SK-N-SH treated with all-trans-retinoic acid at 6 μM for 48 hours (cell line): ENCODE measurements at regions not wholly inside any gene's neighbourhood (a gene's known extent, or its start where the extent isn't known, plus 50 kb on each side); places are given as distances from the start of the nearest gene placed in this dataset.

Experiments used
- GLIS3 ChIP-seq: fragments of 250-450 bp; sonication (Bioruptor Pico); IDR thresholded peaks from 2 replicates; pipeline ENCODE4 v1.5.0; 2020; ENCODE audit warnings: mild to moderate bottlenecking, moderate library complexity
- SNAI2 ChIP-seq: fragments of 250-450 bp; sonication (Bioruptor Pico); IDR thresholded peaks from 2 replicates; pipeline ENCODE4 v1.5.0; 2020; ENCODE audit warnings: mild to moderate bottlenecking, moderate library complexity
- TCF4 ChIP-seq: fragments of 250-450 bp; sonication (Bioruptor Pico); IDR thresholded peaks from 2 replicates; pipeline ENCODE4 v1.8.0; 2021; ENCODE audit warnings: mild to moderate bottlenecking, moderate library complexity, borderline replicate concordance
- ZFP3 ChIP-seq: fragments of 250-450 bp; sonication (Bioruptor Pico); IDR thresholded peaks from 2 replicates; pipeline ENCODE4 v1.5.0; 2020; ENCODE audit warnings: mild to moderate bottlenecking, moderate library complexity

DNA sequence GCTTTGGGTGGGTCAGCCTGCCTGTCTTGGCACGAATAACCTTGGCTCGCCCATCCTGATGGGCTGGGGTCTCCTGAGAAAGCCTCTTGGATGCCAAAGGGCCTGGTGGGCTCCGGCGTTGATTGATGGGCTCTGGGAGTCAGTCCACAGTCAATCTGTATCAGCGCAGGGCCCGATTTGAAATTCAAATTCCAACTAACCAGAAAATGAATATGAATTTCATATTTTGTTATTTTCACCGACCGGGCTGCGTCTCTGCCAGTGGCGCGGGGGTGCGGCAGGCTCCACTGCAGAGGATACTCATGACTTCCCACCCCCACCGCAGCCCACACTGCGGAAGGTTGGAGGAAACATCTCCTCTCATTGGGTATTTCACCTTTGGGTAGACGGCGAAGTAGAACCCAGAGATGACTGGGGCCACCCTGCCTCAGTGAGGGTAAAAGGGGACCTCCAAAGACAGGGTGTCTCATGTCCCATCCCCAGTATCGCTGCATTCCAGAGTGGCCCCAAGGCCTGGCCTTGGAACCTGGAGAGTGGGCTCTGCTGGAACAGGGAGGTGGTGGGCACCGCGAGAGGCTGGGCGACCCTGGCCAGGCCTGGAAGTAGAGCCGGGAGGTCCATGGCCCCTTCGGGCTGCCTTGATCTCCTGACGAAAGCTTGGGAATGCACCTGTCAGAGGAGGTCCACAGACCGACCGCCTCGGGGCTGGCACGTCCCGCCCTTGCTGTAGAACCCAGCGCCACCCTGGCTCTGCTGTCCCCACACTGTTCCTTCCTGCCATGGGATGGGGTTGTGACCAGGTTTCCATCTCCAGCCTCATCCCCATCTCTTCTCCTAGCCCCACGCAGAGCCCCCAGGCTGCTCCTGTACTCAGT, 54.8 kb upstream of the SORCS2 start:
- TF ChIP-seq GLIS3: no peak
- TF ChIP-seq TCF4 (CRISPR knock-in tag): no peak
- no peak for TF ChIP-seq ZFP3
- no peak for TF ChIP-seq SNAI2 (CRISPR knock-in tag)
